ENCODE measurements at regions not wholly inside any gene's neighbourhood (a gene's known extent, or its start where the extent isn't known, plus 50 kb on each side); places are given as distances from the start of the nearest gene placed in this dataset.

GRCh38 chr22:47247579-47248240 is 485.3 kb downstream of the TBC1D22A start:
- no peak for DNase-seq (ENCODE audit: low read depth)
- no peak for TF ChIP-seq CTCF (IDR thresholded peaks at IDR 0.05; ENCODE audit: low read depth, low read length, missing control alignments)
- H3K4me3 ChIP-seq (ENCODE audit: low read depth, low read length) = no peak overlapping the region

- TF ChIP-seq CTCF (IDR thresholded peaks at IDR 0.05; ENCODE audit: low read depth, low read length, missing control alignments) = no peak
- no peak for DNase-seq (ENCODE audit: low read depth)
- no peak overlapping the region for H3K4me3 ChIP-seq (ENCODE audit: low read depth, low read length)
These were observed 483.3 kb downstream of the TBC1D22A start for GRCh38 chr22:47245786-47246185.

- TF ChIP-seq CTCF (IDR thresholded peaks at IDR 0.05; ENCODE audit: low read depth, low read length, missing control alignments) = no peak
- H3K4me3 ChIP-seq (ENCODE audit: low read depth, low read length) = no peak overlapping the region
- no peak for DNase-seq (ENCODE audit: low read depth)
These were observed 482.8 kb downstream of the TBC1D22A start for GRCh38 chr22:47245286-47245685.

GRCh38 chr22:47240116-47240515 is 477.7 kb downstream of the TBC1D22A start:
- no peak for DNase-seq (ENCODE audit: low read depth)
- no peak for TF ChIP-seq CTCF (IDR thresholded peaks at IDR 0.05; ENCODE audit: low read depth, low read length, missing control alignments)
- H3K4me3 ChIP-seq (ENCODE audit: low read depth, low read length) = no peak overlapping the region

DNA sequence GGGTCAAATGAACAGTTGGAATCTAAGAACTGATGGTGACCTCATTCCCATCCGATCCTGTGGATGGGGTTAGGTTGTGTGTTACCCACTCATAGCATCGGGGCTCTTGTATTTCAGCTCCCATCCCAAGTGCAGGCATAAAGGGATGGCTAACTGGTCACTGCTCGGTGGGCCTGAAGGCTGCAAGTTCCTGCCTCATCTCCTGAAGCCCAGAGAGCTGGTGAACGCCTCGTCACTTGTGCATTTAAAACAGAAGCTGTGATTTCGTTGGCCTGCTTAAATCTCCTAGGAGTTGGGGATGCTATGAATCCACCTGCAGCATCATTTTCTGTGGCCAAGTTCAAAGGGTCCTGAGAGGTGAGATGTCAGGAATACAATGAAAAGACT is 477.0 kb downstream of the TBC1D22A start:
- no peak for TF ChIP-seq CTCF (IDR thresholded peaks at IDR 0.05; ENCODE audit: low read depth, low read length, missing control alignments)
- H3K4me3 ChIP-seq (ENCODE audit: low read depth, low read length) = no peak overlapping the region
- DNase-seq (ENCODE audit: low read depth) = no peak

DNA sequence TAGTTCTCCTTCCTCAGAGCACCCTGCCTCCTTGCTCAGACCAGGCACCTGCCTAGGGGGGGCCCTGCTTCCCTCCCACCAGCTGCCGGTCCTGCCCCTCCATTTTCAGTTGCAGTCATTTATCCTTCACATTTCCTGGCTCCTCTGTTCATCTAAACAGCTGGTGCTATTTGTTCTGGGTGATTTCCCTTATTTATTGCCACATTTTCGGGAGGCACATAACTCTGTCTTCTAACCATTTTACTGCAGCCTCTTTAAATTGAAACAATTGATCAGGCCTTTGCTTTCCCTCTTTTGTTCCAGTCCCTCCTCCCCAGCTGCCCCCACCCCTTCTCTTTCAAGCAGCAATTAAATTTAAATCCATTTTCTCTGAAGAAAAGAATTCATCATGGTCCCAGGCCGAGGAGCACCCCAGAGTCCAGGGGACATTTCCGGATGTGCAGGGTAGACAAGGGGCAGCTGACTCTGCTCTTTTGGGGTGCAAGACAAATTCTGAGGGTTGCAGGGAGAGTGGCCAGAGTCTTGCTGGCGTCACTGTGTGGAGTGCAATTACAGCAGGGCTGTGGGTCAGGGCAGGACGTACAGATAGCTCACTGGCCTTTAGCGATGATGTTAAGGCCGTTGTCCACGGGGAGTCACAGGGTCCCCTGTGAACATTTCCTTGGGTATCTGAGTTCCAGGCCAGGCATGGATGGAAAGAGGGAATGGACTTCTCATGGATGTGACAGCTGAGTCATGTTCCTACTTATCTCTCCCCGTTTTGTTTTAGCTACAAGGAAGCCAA is 476.4 kb downstream of the TBC1D22A start:
- TF ChIP-seq CTCF (IDR thresholded peaks at IDR 0.05; ENCODE audit: low read depth, low read length, missing control alignments) = no peak
- no peak for DNase-seq (ENCODE audit: low read depth)
- H3K4me3 ChIP-seq (ENCODE audit: low read depth, low read length) = no peak overlapping the region
